ENCODE measurements at regions not wholly inside any gene's neighbourhood (a gene's known extent, or its start where the extent isn't known, plus 50 kb on each side); places are given as distances from the start of the nearest gene placed in this dataset.

DNA sequence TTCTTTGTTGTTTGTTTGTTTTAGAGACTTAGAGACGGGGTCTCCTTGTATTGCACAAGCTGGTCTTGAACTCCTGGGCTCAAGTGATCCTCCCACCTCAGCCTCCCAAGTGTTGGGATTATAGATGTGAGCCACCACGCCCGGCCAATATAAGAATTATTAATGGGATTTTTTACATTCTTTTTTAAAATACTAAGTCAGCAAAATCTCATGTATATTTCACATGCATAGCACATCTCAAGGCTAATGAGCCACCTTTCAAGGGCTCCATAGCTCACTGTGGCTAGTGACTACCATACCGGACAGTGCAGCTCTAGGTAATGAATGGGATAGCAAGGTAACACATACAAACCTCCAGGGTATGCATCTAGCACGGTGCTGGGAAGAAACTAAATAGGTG is 361.4 kb downstream of the SAMD5 start:
- DNase-seq, result no peak

GRCh38 chr6:147870506-147871110 is 362.1 kb downstream of the SAMD5 start:
- DNase-seq, result no peak

GRCh38 chr6:147872002-147872401 is 363.5 kb downstream of the SAMD5 start:
- no peak for DNase-seq

DNA sequence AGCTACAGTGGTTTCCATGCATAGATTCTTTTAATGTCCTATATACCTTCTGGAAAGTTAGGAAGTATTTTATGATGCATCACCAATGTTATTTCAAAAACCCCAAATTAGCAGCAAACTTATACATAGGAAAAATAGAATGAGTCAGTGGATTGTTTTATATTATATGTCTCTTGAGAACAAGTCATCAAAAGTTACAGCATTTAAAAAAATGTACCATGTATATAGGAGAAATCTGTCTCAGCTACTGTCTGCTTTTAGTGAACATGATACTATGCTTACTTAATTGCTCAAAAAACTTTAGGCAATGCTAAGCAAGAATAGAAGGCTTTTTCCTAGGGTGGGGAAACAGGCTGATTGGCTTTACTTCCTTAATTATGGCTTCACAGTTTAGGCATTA is 365.3 kb downstream of the SAMD5 start:
- DNase-seq, result no peak

- no peak for DNase-seq
These were observed 365.8 kb downstream of the SAMD5 start for GRCh38 chr6:147874322-147874721.

DNA sequence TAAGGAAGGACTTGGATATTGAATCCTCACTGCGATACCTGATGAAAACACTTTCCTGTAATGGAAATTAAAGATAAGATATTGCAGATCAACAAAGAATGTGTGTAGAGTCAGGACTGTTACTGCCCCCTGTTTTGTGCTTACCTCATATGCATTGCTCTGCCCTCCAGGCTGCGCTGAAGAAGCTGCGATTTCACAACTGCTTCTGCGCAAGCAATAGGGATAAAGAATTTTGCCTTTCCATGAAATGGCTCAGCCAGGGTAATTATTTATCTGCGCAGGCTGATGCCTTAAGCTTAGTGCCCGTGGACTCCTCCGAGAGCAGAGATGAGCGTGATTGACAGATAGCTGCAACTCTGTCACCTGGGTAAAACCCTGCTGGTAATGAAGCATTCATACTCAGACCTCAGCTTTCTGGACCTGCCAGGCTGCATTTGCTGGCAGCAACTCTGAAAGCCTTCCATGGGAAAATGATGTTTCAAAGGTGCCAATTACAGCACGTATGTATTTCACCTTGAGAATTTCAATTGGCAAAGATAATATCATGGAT is 370.6 kb downstream of the SAMD5 start:
- DNase-seq, result no peak

DNA sequence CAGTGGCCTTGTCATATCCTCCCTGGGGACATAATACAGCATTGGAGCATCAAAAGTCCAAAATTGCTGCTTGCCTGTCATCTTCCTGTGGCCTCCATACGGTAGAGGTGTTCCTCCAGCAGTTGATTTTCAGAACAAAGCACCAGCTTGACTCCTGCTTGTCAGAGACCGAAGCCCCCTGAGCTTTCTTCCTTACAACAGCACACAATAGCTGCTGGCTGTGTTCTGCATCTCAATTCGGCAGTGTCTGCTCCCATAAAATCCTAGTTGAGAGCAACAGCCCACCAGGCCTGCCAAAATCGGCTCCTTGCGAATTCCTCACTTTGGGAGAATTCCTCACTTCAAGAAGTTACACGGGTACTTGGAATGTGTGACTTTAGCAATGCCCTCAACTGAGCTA is 372.9 kb downstream of the SAMD5 start:
- no peak for DNase-seq

GRCh38 chr6:147888374-147888773 is 379.9 kb downstream of the SAMD5 start:
- DNase-seq, result no peak

DNA sequence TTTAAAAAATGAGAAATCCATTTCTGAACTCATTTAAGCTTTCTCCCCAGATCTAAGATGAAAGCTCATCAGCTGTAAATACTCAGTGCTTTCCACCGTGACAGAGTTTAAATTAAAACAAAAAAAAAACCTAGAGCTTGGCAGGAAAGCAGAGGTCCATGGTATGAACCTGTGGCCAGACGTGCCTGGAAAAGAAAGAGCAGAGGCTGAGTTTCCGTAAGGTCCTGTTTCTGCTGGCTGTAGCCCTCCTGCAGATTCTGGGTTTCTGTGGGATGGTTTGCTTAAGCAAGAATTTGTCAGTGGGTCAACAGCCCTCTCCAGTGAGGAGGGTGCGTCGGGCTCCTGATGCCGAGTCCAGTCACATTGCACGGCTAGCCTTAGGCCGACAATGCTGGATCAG is 383.2 kb downstream of the SAMD5 start:
- DNase-seq, result no peak

GRCh38 chr6:147892476-147892875 is 384.0 kb downstream of the SAMD5 start:
- no peak for DNase-seq

DNA sequence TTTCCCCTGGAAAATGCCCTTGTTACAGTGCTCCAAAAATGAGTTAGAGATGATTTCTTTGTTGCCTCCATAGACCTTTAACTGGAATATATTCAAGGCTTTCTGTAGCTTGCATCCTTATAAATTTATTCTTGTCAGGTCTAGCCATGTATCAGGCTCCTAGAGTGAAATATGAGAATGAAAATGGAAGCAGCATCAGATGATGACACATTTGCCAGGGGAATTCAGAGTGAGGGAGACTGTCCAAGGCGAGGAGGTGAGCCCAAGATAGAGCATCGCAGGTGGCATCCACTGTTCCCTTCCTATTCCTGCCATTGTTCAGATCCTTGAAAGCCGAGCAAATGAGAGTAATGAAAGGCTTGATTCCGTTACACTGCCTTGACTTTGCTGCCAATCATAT is 386.8 kb downstream of the SAMD5 start:
- no peak for DNase-seq

DNA sequence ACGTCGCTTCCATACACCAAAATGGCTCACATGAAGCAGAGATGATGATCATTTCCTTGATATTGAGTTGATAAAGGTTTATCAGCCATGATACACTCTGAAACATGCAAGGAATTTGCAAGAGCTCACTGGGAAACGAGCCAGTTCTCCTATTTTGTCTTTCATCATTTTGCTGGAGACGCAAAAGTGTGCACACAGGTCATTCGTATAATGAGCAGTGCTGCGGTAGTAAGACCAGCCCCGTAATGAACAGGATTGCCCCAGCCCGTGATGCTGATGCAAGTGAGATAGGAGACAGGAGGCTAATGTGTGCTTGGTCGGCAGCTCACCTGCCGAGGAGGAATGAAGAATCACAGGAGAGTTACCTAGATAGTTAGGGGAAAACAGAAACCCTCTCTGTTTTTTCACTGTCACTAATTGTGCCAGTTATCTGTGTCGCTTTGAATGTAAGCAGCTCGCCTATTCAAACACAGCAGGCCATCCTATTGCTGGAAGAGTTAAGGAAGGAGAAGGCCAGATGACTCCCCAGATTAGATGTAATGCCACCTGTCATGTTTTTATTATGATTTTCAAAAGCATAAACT is 391.8 kb downstream of the SAMD5 start:
- DNase-seq, result no peak

- no peak for DNase-seq
These were observed 394.8 kb downstream of the SAMD5 start for GRCh38 chr6:147903321-147903720.

DNA sequence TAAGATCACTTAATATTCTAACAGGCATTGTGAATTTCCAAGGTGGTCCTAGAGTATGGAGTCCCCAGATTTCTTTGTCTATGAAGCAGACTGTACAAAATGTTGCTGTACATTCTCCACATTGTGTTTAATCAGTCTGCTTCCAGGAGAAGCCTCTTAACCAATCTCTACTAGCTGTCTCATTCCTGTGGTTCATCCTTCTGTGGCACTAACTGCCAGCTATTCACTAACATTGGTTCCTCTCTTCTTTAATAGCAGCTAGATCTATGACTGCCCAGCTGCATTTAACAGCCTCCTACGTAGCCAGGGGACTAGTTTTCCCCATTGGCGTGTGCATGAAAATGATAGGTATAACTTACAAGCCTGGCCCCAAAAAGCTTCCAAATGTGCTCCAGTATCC is 395.4 kb downstream of the SAMD5 start:
- no peak for DNase-seq

DNA sequence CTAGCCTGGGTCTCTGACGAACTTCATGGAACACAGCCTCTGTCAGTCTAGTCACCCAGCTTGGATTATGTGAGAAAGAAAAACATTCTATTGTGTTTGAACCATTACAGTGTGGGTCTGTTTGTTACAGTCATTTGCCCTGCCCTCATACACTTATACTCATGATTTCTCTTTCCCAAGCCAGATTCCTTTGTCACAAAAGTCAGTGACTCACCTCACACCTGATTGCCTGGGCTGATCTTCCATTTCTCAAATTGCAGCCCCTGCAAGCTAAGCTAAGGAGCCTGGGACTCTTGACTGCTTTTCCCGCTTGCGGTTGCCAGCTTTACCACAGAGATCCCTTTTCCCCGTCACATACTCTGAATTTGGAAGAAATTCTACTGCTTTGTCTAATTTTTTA is 395.9 kb downstream of the SAMD5 start:
- no peak for DNase-seq

- no peak for DNase-seq
These were observed 397.2 kb downstream of the SAMD5 start for GRCh38 chr6:147905711-147906110.

DNA sequence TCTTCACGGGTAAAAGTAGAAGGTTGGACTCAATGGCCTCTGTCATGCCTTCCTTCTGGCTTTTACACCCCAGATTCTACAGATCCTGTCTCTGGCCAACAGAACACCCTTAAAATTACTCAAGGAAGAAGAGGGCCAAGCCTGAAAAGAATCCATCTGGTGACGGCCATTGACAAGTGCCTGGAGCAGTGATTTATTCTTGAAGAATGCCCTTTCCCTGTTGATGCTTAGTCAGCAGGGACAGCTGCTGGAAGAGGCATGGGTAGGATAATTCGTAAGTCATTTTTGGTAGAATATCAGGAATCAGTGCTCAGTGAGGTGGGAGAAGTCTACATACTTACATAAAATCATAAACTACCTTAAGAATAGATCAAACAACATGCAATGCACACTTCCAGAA is 397.9 kb downstream of the SAMD5 start:
- no peak for DNase-seq

GRCh38 chr6:147909640-147910039 is 401.1 kb downstream of the SAMD5 start:
- no peak for DNase-seq

- DNase-seq, result no peak
These were observed 401.8 kb downstream of the SAMD5 start for GRCh38 chr6:147910281-147910680.

DNA sequence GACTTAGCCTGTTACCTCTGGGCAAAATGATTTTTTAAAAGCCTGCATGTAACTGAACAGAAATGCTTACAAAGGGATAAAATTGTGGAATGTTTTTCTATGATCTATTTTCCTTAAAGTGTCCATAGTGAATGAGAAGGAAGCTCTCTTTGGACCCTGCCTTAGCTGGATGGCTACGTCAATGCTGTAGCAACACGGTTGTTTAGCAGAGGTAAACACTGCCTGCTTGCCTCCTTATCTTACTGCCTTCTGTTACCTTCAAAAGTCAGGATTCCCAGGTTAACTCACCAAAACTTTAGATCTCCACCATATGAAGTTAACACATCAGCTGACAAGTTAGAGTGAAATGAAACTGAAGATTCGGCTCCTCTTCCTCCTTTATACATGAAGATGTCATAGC is 402.6 kb downstream of the SAMD5 start:
- DNase-seq, result no peak

GRCh38 chr6:147911686-147912085 is 403.2 kb downstream of the SAMD5 start:
- DNase-seq, result no peak

GRCh38 chr6:147922799-147923198 is 414.3 kb downstream of the SAMD5 start:
- no peak for DNase-seq

GRCh38 chr6:147924598-147924997 is 416.1 kb downstream of the SAMD5 start:
- no peak for DNase-seq

GRCh38 chr6:147925826-147926225 is 416.8 kb upstream of the SASH1 start:
- no peak for DNase-seq

DNA sequence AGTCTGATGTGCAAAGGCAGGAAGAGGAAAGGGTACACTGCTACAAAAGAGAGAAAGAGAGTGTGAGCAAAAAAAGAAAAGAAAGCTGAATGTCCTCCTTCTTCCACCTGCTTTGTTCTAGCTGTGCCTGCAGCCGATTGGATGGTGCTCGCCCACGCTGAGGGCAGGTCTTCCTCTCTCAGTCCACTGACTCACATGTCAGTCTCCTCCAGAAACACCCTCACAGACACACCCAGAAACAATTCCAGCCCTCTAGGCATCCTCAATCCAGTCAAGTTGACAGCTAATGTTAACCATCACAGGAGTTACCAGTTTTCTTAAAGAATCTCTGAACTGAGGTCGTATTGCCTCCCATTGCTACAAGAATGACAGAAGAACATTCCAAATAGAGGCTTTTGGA is 411.9 kb upstream of the SASH1 start:
- DNase-seq, result no peak

All from CD4-positive, alpha-beta T cell treated with Interleukin-21 for 1 hour (primary cell).